T-helper 22 cell (primary cell): ENCODE measurements at regions not wholly inside any gene's neighbourhood (a gene's known extent, or its start where the extent isn't known, plus 50 kb on each side); places are given as distances from the start of the nearest gene placed in this dataset.
"Not testable (repeated sequence)": the region's sequence is repeated elsewhere in the genome, so short reads cannot be mapped to it uniquely, and the experiment has no call there.

Experiments used
- DNase-seq: peaks from one replicate; pipeline ENCODE4 v3.0.0-alpha.2; 2020; ENCODE audit warnings: low read depth

DNA sequence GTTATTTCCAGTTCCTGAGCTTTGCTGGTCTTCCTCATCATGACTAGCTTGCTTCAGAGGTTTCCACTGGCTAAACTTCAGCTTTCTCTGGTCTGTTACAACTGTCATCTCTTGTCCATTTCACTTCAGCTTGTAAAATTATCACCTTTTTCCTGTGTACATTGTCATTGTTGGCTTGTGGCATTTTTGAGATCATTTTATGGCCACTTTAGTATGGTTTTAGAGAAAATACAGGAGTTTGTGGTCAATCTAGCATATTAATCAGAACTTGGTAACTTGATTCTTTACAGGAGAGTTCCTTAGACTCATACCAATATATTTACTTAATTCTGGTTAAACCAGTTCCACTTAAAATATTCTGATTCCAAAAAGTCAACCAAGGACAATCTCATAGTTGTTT, 235.9 kb upstream of the KITLG start:
- no peak for DNase-seq

DNA sequence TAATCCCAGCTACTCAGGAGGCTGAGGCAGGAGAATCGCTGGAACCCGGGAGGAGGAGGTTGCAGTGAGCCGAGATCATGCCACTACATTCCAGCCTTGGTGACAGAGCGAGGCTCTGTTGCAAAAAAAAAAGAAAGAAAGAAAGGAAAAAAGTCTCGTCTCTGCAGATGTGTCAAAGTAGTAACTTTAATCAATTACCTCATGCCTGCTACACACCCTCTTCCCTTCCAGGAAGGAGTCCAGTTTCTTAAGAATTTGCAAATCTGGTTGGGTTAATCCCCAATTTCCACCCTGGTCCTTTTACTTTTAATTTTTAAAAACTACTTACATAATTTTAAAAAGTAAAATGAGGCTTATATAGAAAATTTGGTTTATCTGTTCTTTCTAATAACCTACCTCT, 234.5 kb upstream of the KITLG start:
- no peak for DNase-seq

- DNase-seq = no peak
Measured at GRCh38 chr12:88812610-88813009, 232.3 kb upstream of the KITLG start.

DNA sequence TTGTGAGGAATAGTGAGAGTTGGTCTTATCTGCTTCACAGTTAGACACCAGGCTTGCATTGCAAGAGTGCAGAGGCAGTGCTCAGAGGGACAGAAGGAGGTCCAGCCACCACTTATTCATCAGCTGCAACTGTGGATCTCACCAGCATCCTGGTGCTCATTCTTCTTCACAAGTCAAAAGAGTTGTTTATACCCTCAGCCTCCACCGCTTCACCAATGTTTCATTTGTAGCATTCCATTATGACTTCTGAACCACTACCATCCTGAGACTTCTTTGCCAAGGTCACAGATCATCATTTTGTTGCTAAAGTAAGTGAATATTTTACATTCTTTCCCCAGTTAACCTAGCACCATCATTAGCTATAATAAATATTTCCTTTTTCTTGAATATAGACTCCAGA, 230.5 kb upstream of the KITLG start:
- no peak for DNase-seq

DNA sequence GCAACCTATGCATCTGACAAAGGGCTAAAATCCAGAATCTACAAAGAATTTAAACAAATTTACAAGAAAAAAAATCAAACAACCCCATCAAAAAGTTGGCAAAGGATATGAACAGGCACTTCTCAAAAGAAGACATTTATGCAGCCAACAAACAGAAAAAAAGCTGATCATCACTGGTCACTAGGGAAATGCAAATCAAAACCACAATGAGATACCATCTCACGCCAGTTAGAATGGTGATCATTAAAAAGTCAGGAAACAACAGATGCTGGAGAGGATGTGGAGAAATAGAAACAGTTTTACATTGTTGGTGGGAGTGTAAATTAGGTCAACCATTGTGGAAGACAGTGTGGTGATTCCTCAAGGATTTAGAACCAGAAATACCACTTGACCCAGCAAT, 229.6 kb upstream of the KITLG start:
- not testable (repeated sequence) for DNase-seq

- DNase-seq = no peak
Measured at GRCh38 chr12:88805692-88806091, 225.4 kb upstream of the KITLG start.

- no peak for DNase-seq
Measured at GRCh38 chr12:88805286-88805685, 225.0 kb upstream of the KITLG start.

DNA sequence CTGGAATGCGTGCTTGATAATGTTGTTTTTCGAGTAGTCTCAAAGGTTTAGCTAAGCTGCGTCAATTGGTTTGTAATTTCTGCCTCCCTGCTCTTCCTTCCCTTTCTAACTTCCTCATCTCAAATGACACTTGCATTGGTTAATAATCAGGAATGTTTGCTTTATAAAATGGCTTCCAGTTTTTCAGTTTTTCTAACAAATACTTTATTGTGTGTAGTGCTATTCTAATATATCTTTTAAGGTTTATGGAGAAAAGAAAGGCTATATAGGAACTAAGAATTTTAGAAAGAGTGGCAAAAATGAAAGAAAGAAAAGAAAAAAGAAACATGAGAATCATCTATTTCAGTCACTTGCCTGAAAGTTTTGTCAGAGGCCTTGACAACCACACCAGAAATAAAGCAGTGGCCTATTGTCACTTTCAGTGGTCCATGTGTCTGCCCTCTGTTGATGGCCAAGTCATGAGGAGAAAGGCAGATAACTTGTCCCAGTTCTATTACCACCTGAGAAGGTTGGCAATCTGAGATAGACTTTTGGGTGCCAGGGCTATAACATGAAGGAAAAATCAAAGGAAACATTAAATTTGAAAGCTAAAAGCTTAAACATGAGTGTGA, 221.9 kb upstream of the KITLG start:
- no peak for DNase-seq

DNA sequence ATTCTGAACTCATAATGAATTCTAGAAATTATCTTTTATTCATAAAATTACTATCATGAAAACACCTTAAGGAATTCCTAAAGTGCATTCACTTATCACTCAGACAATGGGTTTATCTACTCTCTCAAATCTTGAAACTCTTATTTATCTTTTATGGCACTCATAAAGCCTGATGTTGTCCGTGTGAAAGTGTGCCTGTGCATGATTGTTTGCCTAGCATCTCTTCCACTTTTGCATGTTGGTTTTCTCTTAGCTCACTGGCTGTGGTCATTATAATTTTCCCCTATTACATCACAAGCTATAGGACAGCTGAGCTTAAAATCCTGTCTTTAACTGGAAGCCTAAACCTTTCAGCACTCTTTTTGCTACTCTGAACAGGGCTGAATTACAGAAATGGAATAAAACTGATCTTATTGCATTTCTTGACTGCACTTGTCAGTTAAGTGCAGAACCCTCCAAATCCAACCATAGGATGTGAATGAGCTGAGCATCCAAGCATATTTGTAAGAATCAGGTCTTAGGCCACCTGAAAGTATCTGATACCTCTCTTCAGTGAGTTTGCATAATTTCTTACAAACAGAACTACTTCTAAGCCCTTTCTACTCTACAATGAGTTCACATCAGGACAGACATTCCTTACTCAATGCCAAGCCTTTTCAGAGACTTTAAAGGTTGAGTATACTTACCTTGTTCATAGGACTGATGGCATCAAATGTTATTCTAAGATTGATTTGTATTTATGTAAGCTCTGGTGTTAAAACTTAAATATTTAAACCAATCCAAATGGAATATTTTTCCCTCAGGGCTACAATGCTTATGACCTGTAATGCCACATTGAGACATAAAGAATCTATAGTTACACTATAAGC, 221.2 kb upstream of the KITLG start:
- no peak for DNase-seq

GRCh38 chr12:88793096-88793495, 212.8 kb upstream of the KITLG start:
- DNase-seq = no peak

GRCh38 chr12:88790231-88790630, 210.0 kb upstream of the KITLG start:
- no peak for DNase-seq

DNA sequence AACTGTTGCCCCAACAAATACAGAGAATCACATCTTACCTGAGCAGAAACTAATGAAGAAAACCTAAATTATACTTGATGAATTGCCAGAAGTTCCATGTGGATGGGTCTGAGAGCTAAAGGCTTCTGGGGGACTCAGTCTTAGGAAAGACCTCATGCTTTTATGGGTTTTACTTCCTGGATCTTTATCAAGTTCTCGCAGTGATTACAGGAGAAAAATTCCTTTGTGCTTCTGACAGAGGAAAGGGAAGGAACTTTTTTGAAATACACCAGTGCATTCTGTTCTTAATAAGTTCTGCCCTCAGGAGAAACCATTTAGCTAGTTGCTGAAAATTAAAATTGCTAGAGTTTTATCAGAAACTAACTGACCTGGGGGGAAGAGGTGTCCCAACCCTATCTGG, 203.9 kb upstream of the KITLG start:
- DNase-seq = no peak

DNA sequence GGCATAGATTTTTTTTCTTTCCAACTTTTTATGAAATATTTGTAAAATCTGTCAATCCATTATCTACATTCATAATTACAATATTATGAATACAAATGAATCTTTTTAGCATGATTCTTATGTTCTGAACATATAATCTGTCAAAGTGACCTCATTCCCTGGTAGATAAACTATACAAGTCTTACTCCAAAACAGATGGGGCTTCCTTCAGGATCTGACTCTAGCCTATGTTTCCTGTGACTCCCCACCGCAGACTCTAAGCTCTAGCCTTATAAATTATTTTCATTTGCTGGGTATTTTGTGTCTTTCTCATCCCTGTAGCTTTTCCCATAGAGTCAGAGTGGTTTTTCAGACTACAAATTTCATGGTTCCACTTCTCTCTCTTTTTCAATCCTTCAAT, 202.1 kb upstream of the KITLG start:
- no peak for DNase-seq

DNA sequence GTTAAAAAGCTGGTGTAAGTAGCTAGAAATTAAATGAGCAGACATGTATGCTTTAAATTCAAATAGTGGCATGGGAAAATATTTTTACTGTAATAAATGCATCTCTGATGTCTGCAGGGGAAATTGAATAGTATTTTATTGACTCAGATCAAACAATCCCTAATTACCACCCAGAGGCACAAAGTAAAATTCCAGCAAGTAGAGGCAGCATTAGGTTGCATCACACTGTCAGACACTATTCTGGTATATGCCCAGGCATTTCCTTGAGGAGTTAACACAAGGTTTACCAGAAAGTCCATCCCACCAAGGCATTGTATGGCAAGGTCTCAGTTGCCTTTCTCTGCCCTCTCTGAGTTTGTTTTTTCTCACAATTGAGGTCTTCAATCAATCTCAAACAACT, 201.6 kb upstream of the KITLG start:
- no peak for DNase-seq

- no peak for DNase-seq
Measured at GRCh38 chr12:88778064-88778463, 197.8 kb upstream of the KITLG start.

DNA sequence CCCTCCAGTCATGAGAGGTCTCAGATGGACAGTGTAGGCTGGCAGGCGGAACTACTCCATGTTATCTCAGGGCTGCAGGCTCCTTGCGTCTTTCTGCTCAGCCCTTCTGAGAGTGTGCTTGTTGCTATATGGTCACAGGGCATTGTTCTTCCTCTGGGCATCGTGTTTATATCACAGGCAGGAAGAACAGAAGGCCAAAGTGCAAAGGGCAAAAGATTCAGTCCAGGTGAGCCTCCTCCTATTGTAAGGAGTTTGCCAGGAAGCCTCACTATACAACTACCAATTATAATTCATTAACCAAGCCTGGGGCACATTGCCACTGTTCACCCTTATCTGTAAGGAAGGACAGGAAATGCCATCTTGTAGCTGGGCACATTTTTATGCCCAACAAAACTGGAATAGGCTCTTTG, 195.5 kb upstream of the KITLG start:
- no peak for DNase-seq

- DNase-seq = no peak
Measured at GRCh38 chr12:88767699-88768098, 187.4 kb upstream of the KITLG start.

DNA sequence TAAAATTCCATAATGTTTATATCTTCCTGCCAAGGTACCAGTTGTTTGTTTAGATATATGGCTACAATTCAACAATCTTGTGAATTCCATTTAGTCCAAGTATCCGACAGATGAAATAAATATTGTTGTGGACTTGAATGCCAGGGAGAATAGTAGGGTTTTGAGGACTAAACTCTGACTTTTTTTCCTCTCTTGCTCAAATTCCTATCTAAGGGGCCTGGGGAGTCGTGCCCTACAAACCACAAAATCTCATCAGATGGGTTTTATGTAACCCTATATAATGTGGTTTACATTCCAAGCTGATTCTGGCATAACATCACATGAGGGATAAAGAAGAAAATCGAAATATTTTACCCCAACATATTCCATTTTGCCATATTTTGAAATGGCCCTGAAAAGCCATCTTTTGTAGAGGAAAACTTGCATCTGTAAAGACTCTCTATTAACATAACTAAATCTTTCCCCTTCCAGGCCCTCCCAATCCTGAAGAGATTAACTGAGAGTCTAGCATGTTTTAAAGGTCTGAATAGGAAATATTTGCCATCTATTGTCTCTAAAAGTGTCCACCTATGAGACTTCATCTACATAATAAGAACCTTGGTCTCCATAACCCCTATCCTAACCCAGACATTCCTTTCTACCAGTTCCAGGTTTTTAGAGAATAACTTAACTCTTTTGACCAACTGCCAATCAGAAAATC, 184.7 kb upstream of the KITLG start:
- DNase-seq = no peak

DNA sequence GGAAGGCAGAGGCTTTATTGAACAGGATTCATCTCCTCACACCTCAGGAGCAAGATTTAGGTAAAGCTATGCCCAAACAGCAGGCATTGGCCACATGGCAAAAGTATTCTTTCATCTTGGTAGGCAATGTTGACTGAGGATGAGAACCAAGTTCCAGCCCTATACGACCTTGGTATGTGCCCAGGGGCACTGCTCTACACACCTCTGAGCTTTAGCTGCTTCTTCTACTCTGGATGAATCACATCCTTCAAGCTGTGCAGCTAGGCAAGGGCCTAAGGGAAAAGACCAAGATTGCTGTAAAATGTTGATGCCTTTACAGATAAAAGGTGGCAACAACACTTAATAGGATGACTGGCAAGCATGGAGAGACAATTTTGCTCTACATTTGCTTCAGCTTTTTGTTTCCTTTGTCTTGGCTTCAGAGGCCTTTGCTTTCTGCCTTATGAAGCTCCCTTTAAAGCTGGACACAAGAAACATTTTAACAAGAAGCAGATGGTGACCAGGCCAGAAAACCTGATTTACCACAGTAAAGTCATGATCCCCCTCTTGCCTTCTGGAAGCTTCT, 183.3 kb upstream of the KITLG start:
- DNase-seq = no peak

DNA sequence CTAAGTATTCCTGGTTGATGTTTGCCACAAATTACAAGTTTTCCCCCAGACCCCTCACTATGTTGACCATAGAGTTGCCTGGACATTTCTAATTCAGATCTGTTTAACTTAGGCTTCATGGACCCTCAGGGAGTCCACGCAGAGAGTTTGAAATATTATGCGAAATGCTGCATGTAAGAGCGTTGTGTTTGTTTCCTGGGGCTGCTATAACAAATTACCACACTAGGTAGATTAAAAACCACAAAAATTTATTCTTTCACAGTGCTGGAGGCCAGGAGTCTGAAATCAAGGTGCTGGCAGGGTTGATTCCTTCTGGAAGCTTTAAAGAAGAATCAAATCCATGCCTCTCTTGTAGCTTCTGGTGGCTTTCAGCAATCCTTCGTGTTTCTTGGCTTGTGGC, 177.9 kb upstream of the KITLG start:
- no peak for DNase-seq

DNA sequence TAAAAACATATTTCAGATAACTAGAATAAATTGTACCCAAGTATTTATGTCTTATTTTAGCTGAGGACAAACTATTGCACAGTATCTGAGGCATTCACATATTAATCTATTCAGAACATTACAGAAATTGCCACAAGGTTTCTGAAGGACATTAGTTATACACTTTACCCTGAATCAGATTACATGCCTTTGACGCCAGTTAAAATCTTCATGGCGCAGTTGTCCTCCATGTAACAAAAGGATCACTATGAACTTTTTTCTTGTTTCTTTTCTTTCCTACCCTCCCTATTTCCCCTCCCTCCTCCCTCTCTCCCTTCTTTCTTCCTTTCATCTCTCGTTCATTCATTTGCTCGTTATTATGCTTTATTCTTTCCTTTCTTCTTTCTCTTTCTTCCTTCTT, 176.6 kb upstream of the KITLG start:
- no peak for DNase-seq

DNA sequence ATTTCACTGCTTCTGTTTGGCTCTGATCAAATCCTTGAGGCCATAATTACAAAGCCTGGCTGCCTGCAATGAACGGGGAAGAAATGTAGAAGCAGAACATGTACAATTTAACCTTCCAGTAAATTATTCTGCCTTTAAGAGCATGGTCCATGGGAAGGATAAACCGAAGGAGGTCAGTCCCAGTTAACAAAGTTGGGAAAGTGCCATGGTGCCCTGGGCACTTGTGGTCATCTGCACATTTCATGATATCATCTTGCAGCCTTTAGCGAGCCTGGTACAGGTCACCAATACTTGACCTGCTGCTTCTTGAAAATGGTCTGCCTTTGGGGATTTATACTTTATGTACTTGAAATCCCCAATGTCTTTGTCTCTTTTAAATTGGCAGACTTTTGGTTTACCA, 175.9 kb upstream of the KITLG start:
- DNase-seq = no peak

DNA sequence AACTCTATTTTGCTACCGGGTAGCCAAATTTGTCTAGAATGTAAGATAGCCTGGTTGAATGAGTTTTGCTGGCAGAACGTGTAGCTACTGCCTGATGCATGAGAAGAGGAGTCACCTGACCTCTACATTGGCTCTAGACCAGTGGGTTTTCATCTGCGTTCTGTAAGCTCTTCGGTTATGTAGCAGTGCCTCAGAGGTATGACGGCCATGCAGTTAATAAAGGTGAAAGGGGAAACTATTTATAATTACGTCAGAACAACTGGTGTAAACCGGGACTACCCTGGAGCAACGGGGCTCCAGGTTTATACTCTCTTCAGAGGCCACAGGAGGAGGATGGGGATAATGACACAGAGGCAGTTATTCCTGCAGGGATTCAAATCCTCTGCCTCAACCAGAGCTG, 173.4 kb upstream of the KITLG start:
- DNase-seq = no peak
